Neural cell (in vitro differentiated cells): ENCODE measurements at regions not wholly inside any gene's neighbourhood (a gene's known extent, or its start where the extent isn't known, plus 50 kb on each side); places are given as distances from the start of the nearest gene placed in this dataset.

Experiments used
- H2AFZ ChIP-seq: fragments of 200-600, 300-800 bp; sonication (generic), shearing (Covaris generic); 2 replicates; pipeline ENCODE4 v1.6.0; 2014; ENCODE audit warnings: low read depth, mild to moderate bottlenecking, antibody characterized with exemption, low read length, moderate library complexity
- H3F3A ChIP-seq: fragments of 200-600 bp; shearing (Covaris generic); 2 replicates; pipeline ENCODE4 v1.6.1; 2016; ENCODE audit warnings: mild to moderate bottlenecking, moderate library complexity, mixed read lengths, antibody characterized with exemption, low read length; ENCODE audit not compliant: insufficient read depth, poor library complexity, severe bottlenecking
- H3K27ac ChIP-seq: fragments of 200-600, 300-800 bp; sonication (generic), shearing (Covaris generic); 2 replicates; pipeline ENCODE4 v1.5.1; 2014; ENCODE audit warnings: mild to moderate bottlenecking, low read length, moderate library complexity
- H3K27me3 ChIP-seq: fragments of 300-800, 200-600 bp; sonication (generic), shearing (Covaris generic); 2 replicates; pipeline ENCODE4 v1.6.0; 2014; ENCODE audit warnings: mild to moderate bottlenecking, low read depth, low read length, moderate library complexity; ENCODE audit not compliant: insufficient read depth
- H3K36me3 ChIP-seq: fragments of 300-800, 200-600 bp; sonication (generic), shearing (Covaris generic); 2 replicates; pipeline ENCODE4 v1.5.1; 2014; ENCODE audit warnings: mild to moderate bottlenecking, antibody characterized with exemption, low read length, moderate library complexity; ENCODE audit not compliant: insufficient read depth
- H3K4me2 ChIP-seq: fragments of 300-800, 200-600 bp; sonication (generic), shearing (Covaris generic); 2 replicates; pipeline ENCODE4 v1.6.0; 2014; ENCODE audit warnings: mild to moderate bottlenecking, low read length
- H3K4me3 ChIP-seq: fragments of 300-800, 200-600 bp; sonication (generic), shearing (Covaris generic); 2 replicates; pipeline ENCODE4 v1.5.1; 2014; ENCODE audit warnings: mild to moderate bottlenecking, low read length, moderate library complexity
- H3K79me2 ChIP-seq: fragments of 200-600 bp; shearing (Covaris generic); replicated peaks from 2 replicates; pipeline ENCODE4 v1.6.0; 2014; ENCODE audit warnings: mild to moderate bottlenecking, low read length, moderate library complexity; ENCODE audit not compliant: insufficient read depth
- H3K9ac ChIP-seq: fragments of 300-800, 200-600 bp; sonication (generic), shearing (Covaris generic); 2 replicates; pipeline ENCODE4 v1.6.1; 2016; ENCODE audit warnings: mild to moderate bottlenecking, low read length, mixed read lengths
- H3K9me2 ChIP-seq: fragments of 200-600 bp; shearing (Covaris generic); 2 replicates; pipeline ENCODE4 v1.6.1; 2016; ENCODE audit warnings: mild to moderate bottlenecking, low read length, mixed read lengths; ENCODE audit not compliant: insufficient read depth
- H3K9me3 ChIP-seq: fragments of 200-600, 300-800 bp; sonication (generic), shearing (Covaris generic); 2 replicates; pipeline ENCODE4 v1.6.1; 2016; ENCODE audit warnings: mild to moderate bottlenecking, mixed run types, low read length, moderate library complexity, mixed read lengths
- H4K20me1 ChIP-seq: fragments of 200-600 bp; shearing (Covaris generic); 2 replicates; pipeline ENCODE4 v1.6.1; 2016; ENCODE audit warnings: mild to moderate bottlenecking, mixed run types; ENCODE audit not compliant: insufficient read depth
- CTCF ChIP-seq: fragments of 450-650 bp; IDR thresholded peaks from 2 replicates; pipeline ENCODE4 v1.5.1; 2014; ENCODE audit warnings: antibody characterized with exemption, mild to moderate bottlenecking, moderate library complexity; ENCODE audit not compliant: poor library complexity, severe bottlenecking
- EP300 ChIP-seq: fragments of 450-650 bp; conservative IDR thresholded peaks from 2 replicates; pipeline ENCODE4 v1.6.1; 2014; ENCODE audit warnings: antibody characterized with exemption, mild to moderate bottlenecking, moderate library complexity; ENCODE audit not compliant: poor library complexity, severe bottlenecking
- EZH2 ChIP-seq: fragments of 200-600, 300-800 bp; shearing (Covaris generic), sonication (generic); IDR thresholded peaks from 2 replicates; pipeline ENCODE4 v1.6.1; 2014; ENCODE audit warnings: antibody characterized with exemption, low read length, borderline replicate concordance, mild to moderate bottlenecking; ENCODE audit not compliant: insufficient read depth, poor library complexity, severe bottlenecking
- MXI1 ChIP-seq: fragments of 450-650 bp; conservative IDR thresholded peaks from 2 replicates; pipeline ENCODE4 v1.6.1; 2014; ENCODE audit warnings: antibody characterized with exemption, mild to moderate bottlenecking; ENCODE audit not compliant: poor library complexity, severe bottlenecking
- POLR2AphosphoS5 ChIP-seq: IDR thresholded peaks from 2 replicates; pipeline ENCODE4 v1.6.1; 2012
- RAD21 ChIP-seq: fragments of 450-650 bp; conservative IDR thresholded peaks from 2 replicates; pipeline ENCODE4 v1.6.1; 2014; ENCODE audit warnings: antibody characterized with exemption, mild to moderate bottlenecking, moderate library complexity
- REST ChIP-seq: IDR thresholded peaks from 2 replicates; pipeline ENCODE4 v1.6.1; 2012; ENCODE audit warnings: borderline replicate concordance
- SMC3 ChIP-seq: fragments of 450-650 bp; conservative IDR thresholded peaks from 2 replicates; pipeline ENCODE4 v1.6.1; 2014; ENCODE audit warnings: antibody characterized with exemption, mild to moderate bottlenecking, moderate library complexity; ENCODE audit not compliant: poor library complexity
- TAF1 ChIP-seq: IDR thresholded peaks from 2 replicates; pipeline ENCODE4 v1.6.1; 2012; ENCODE audit warnings: low read depth

DNA sequence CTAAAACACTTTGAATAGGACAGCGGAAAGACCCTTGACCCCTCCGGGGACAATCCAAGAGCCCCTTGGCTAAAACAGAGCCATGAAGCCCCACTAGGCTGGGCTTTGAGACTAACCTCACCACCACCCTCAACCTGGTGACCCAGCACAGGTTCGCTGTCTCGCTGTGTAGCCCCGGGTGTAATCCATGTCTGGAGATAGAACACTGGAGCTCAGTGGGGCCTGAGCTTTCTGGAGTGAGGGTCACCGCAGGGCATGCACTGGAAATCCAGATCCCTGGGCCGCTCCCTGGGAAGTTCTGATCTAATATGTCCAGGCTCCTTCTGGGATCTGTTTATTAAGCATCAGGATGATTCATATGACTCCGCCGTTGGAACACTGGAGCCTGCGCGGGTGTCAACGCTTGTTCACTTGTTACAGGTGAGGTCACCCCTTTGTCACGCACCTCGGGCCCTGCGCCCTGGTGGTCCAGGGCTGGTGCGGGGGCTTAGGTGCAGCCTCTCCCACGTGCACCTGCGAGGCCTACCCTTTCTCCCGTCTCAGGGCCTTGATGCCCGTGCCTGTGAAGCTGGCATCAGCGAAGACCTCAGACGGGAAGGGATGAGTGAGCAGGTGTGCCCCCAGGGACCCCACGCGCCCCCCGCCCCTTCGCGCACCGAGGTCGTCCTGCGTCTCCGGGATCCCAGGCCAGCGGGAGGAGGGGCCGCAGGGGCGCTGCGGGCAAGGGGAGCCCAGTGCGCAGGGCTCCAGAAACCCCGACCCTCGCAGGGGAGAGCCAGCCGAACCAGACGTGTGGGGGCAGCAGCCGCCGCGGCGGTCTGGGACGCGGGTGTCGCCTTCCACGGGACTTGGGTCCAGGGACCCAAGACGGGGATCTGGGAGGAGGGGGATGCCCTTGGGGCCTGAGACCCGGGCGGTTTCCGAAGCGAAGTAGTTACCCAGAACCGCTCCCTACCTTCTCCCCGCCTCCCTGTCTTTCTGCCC lies 224.1 kb upstream of the FOXF1 start:
- peaks cover 73% of the 10 kb centered on the region for H3K27me3 ChIP-seq
- no peaks in the 10 kb centered on the region for H3K9me2 ChIP-seq
- H3K27ac ChIP-seq = no peak overlapping the region
- no peaks in the 10 kb centered on the region for H3K79me2 ChIP-seq
- no peaks in the 10 kb centered on the region for H3K36me3 ChIP-seq
- peak overlapping the region; percentile 59 for H3K4me3 ChIP-seq
- no peaks in the 10 kb centered on the region for H3F3A ChIP-seq
- H3K9ac ChIP-seq = peak overlapping the region; percentile 26
- no peaks in the 10 kb centered on the region for H4K20me1 ChIP-seq
- no peaks in the 10 kb centered on the region for H3K9me3 ChIP-seq
- H2AFZ ChIP-seq = no peak overlapping the region
- TF ChIP-seq TAF1 (no peak), EP300 (no peak), CTCF (no peak)
- no peak overlapping the region for H3K4me2 ChIP-seq

DNA sequence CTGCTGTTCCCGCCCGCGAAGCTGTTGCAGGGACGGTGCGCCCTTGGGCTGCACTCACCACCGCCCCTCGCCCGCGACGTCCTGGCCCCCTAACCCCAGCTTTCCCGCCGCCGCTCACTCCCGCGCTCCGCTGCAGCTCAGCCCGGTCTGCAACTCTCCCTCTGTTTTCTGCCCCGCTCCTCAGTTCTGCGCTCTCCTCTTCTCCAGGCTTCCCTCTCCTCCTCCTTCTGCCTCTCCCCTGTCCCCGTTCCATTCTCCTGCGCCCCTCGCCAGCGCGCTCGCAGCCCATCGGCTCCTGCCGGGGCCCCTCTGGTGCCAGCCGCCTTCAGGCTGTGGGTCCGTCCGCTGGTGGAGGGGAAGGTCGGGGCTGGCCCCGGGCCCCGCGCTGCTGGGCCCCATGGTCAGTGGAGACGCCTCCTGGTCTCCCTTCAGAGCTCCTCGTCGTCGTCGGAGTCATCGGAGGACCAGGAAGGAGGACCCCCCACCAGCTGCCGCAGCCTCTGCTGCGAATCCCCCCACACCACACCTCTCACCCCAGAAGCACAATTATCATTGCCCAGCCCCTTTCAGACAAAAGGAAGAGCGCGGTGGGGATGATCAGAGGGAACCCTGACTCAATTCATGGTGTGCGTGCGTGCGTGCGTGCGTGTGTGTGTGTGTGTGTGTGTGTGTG lies 223.2 kb upstream of the FOXF1 start:
- peaks cover 82% of the 10 kb centered on the region for H3K27me3 ChIP-seq
- H3K27ac ChIP-seq = no peak overlapping the region
- H3K9ac ChIP-seq = peak overlapping the region; percentile 26
- no peaks in the 10 kb centered on the region for H3K9me3 ChIP-seq
- no peaks in the 10 kb centered on the region for H3F3A ChIP-seq
- H3K4me3 ChIP-seq = peak overlapping the region; percentile 59
- no peaks in the 10 kb centered on the region for H3K9me2 ChIP-seq
- no peaks in the 10 kb centered on the region for H3K79me2 ChIP-seq
- no peaks in the 10 kb centered on the region for H3K36me3 ChIP-seq
- H2AFZ ChIP-seq = no peak overlapping the region
- H4K20me1 ChIP-seq = no peaks in the 10 kb centered on the region
- peak; percentile 17 for TF ChIP-seq POLR2AphosphoS5
- peak; percentile 72 for TF ChIP-seq EZH2
- no peak for TF ChIP-seq CTCF
- TF ChIP-seq TAF1 = no peak
- no peak for TF ChIP-seq REST
- no peak for TF ChIP-seq SMC3
- TF ChIP-seq RAD21 = no peak
- TF ChIP-seq MXI1 = no peak
- TF ChIP-seq EP300 = no peak
- no peak overlapping the region for H3K4me2 ChIP-seq
